Keratinocyte (primary cell): ENCODE measurements at regions not wholly inside any gene's neighbourhood (a gene's known extent, or its start where the extent isn't known, plus 50 kb on each side); places are given as distances from the start of the nearest gene placed in this dataset.

Source experiments
- DNase-seq: peaks from one replicate; pipeline ENCODE4 v3.0.0-alpha.2; 2011; ENCODE audit warnings: low read depth, missing footprints, low spot score
- FAIRE-seq: peaks from 2 replicates; lab custom pipeline; 2011; peaks lifted over from hg19 to GRCh38; lab: Jason Lieb, UNC
- H2AFZ ChIP-seq: 2 replicates; pipeline ENCODE4 v1.6.0; 2012; ENCODE audit warnings: low read length, control low read depth, inconsistent platforms; ENCODE audit not compliant: control insufficient read depth
- H3K27ac ChIP-seq: 2 replicates; pipeline ENCODE4 v1.5.1; 2011; ENCODE audit warnings: low read length; ENCODE audit not compliant: control insufficient read depth, insufficient read depth
- H3K27me3 ChIP-seq: 3 replicates; pipeline ENCODE4 v1.6.0; 2011; ENCODE audit warnings: low read length; ENCODE audit not compliant: control insufficient read depth, insufficient read depth; ENCODE audit errors: extremely low read depth
- H3K36me3 ChIP-seq, 2 experiments: 2 replicates in 1 of 2; 3 replicates in 1 of 2; pipeline ENCODE4 v1.5.1; 2011; ENCODE audit warnings: low read length in 2 of 2, mild to moderate bottlenecking in 1 of 2; ENCODE audit not compliant: control insufficient read depth in 2 of 2, insufficient read depth in 2 of 2; ENCODE audit errors: extremely low read depth in 1 of 2
- H3K4me1 ChIP-seq: 3 replicates; pipeline ENCODE4 v1.5.1; 2011; ENCODE audit warnings: low read length; ENCODE audit not compliant: control insufficient read depth, insufficient read depth; ENCODE audit errors: extremely low read depth
- H3K4me2 ChIP-seq: 3 replicates; pipeline ENCODE4 v1.6.0; 2011; ENCODE audit warnings: low read depth, low read length; ENCODE audit not compliant: control insufficient read depth, insufficient read depth; ENCODE audit errors: extremely low read depth
- H3K4me3 ChIP-seq, 3 experiments: fragments of 200-600 bp in 1 of 3; sonication (generic) in 1 of 3; 2 replicates in 2 of 3; 3 replicates in 1 of 3; pipeline ENCODE4 v1.5.1; 2011 to 2016; ENCODE audit warnings: low read length in 3 of 3, mild to moderate bottlenecking in 3 of 3, control low read depth in 2 of 3, inconsistent platforms in 1 of 3, low read depth in 1 of 3, mixed read lengths in 1 of 3, mixed run types in 1 of 3, moderate library complexity in 1 of 3; ENCODE audit not compliant: control insufficient read depth in 2 of 3, insufficient read depth in 2 of 3; ENCODE audit errors: extremely low read depth in 1 of 3
- H3K79me2 ChIP-seq: 2 replicates; pipeline ENCODE4 v1.6.0; 2012; ENCODE audit warnings: low read length; ENCODE audit not compliant: control insufficient read depth, insufficient read depth
- H3K9ac ChIP-seq: 3 replicates; pipeline ENCODE4 v1.6.0; 2011; ENCODE audit warnings: low read length; ENCODE audit not compliant: control insufficient read depth, insufficient read depth; ENCODE audit errors: extremely low read depth
- H3K9me1 ChIP-seq: 3 replicates; pipeline ENCODE4 v1.6.0; 2011; ENCODE audit warnings: low read length; ENCODE audit not compliant: control insufficient read depth, insufficient read depth; ENCODE audit errors: extremely low read depth
- H3K9me3 ChIP-seq: 2 replicates; pipeline ENCODE4 v1.5.1; 2012; ENCODE audit warnings: low read depth, low read length; ENCODE audit not compliant: control insufficient read depth
- H4K20me1 ChIP-seq: 3 replicates; pipeline ENCODE4 v1.6.0; 2011; ENCODE audit warnings: low read length; ENCODE audit not compliant: control insufficient read depth, insufficient read depth; ENCODE audit errors: extremely low read depth
- EZH2 ChIP-seq: IDR thresholded peaks from one replicate; pipeline ENCODE4 v1.6.1; 2012; ENCODE audit warnings: inconsistent platforms, mild to moderate bottlenecking, low read length, moderate library complexity
- dilution Hi-C: fragments of 300-500 bp; cut with MboI; formaldehyde crosslinking; loops from one replicate; pipeline ENCODE4 v1.7.0; 2020; ENCODE audit warnings: low sequenced_read_pairs; ENCODE audit not compliant: extremely low pct_ligation_motif_present
- TF ChIP-seq, protein P1 (sequence below), 3 experiments: IDR thresholded peaks in 1 of 3; conservative IDR thresholded peaks in 1 of 3; optimal IDR thresholded peaks in 1 of 3; 2 replicates in 2 of 3; 3 replicates in 1 of 3; pipeline versions ENCODE3 to v1.5.1; 2011; ENCODE audit warnings: low read length in 3 of 3, mild to moderate bottlenecking in 3 of 3, moderate library complexity in 2 of 3, control low read depth in 1 of 3, inconsistent platforms in 1 of 3; ENCODE audit not compliant: insufficient read depth in 2 of 3; ENCODE audit errors: extremely low read depth in 1 of 3

DNA sequence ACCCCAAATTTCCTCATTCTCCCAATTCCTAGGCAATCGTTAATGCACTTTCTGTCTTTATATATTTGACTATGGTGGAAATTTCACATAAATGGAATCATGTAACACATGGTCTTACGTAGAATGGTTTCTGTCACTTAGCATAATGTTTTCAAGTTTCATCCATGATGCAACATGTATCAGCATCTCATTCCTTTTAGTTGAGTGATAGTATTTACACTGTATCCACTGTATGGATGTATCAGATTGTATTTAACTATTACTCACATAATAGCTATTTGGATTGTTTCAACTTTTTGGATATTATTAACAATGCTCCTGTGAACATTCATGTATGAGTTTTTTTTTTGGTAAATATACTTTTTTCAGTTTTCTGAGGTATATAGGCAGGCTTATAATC is 982.3 kb upstream of the DDX18 start:
- no peak overlapping the region for H3K4me3 ChIP-seq
- H3K9ac ChIP-seq = no peak overlapping the region
- DNase-seq (no peak), FAIRE-seq (no peak)
- dilution Hi-C loops = no loop called here
- H3K4me1 ChIP-seq = no peaks in the 10 kb centered on the region
- no peaks in the 10 kb centered on the region for H3K27me3 ChIP-seq
- H3K27ac ChIP-seq = no peak overlapping the region
- H3K4me2 ChIP-seq = no peak overlapping the region
- no peaks in the 10 kb centered on the region for H3K36me3 ChIP-seq
- no peak overlapping the region for H2AFZ ChIP-seq
- H3K79me2 ChIP-seq = no peaks in the 10 kb centered on the region
- H3K9me1 ChIP-seq = no peaks in the 10 kb centered on the region
- H4K20me1 ChIP-seq = no peaks in the 10 kb centered on the region
- TF ChIP-seq EZH2 = no peak
- TF ChIP-seq, protein P1, sequence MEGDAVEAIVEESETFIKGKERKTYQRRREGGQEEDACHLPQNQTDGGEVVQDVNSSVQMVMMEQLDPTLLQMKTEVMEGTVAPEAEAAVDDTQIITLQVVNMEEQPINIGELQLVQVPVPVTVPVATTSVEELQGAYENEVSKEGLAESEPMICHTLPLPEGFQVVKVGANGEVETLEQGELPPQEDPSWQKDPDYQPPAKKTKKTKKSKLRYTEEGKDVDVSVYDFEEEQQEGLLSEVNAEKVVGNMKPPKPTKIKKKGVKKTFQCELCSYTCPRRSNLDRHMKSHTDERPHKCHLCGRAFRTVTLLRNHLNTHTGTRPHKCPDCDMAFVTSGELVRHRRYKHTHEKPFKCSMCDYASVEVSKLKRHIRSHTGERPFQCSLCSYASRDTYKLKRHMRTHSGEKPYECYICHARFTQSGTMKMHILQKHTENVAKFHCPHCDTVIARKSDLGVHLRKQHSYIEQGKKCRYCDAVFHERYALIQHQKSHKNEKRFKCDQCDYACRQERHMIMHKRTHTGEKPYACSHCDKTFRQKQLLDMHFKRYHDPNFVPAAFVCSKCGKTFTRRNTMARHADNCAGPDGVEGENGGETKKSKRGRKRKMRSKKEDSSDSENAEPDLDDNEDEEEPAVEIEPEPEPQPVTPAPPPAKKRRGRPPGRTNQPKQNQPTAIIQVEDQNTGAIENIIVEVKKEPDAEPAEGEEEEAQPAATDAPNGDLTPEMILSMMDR (optimal IDR thresholded peaks at IDR 0.05 in 1 of 3, IDR thresholded peaks at IDR 0.05 in 1 of 3, conservative IDR thresholded peaks at IDR 0.05 in 1 of 3; ENCODE audit: extremely low read depth in 1 of 3, insufficient read depth in 2 of 3, low read length in 3 of 3) = no peak
- H3K9me3 ChIP-seq = no peaks in the 10 kb centered on the region

DNA sequence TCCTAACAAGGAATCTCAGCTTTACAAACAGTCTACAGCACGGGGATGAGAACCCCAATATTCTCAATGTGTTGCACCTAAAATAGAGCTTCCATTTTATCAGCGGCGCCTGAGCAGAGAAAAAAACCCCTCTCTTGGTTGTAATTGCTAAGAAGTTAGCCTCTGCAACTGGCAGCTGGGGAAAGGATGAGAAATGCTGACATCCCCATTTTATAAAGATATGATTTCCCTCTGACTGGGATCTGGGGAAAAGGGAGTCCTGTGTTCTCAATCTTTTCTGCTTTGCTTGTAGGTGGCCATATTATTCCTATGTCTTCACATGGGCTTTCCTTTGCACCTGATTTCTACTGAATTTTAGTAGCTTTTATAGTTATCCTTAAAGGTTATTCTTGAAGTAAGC is 981.4 kb upstream of the DDX18 start:
- Histone ChIP-seq H3K4me2 (no peak overlapping the region), H3K4me3 (no peak overlapping the region), H3K79me2 (no peaks in the 10 kb centered on the region), H3K27me3 (no peaks in the 10 kb centered on the region), H3K27ac (no peak overlapping the region), H3K9me3 (peaks cover 2% of the 10 kb centered on the region), H3K9me1 (no peaks in the 10 kb centered on the region), H3K9ac (no peak overlapping the region), H4K20me1 (no peaks in the 10 kb centered on the region), H3K4me1 (no peaks in the 10 kb centered on the region), H2AFZ (no peak overlapping the region), H3K36me3 (no peaks in the 10 kb centered on the region)
- no peak for TF ChIP-seq EZH2
- TF ChIP-seq, protein P1 (optimal IDR thresholded peaks at IDR 0.05 in 1 of 3, IDR thresholded peaks at IDR 0.05 in 1 of 3, conservative IDR thresholded peaks at IDR 0.05 in 1 of 3; ENCODE audit: extremely low read depth in 1 of 3, insufficient read depth in 2 of 3, low read length in 3 of 3) = no peak
- dilution Hi-C loops = no loop called here
- no peak for FAIRE-seq
- DNase-seq = no peak
